ENCODE measurements at regions not wholly inside any gene's neighbourhood (a gene's known extent, or its start where the extent isn't known, plus 50 kb on each side); places are given as distances from the start of the nearest gene placed in this dataset.

DNA sequence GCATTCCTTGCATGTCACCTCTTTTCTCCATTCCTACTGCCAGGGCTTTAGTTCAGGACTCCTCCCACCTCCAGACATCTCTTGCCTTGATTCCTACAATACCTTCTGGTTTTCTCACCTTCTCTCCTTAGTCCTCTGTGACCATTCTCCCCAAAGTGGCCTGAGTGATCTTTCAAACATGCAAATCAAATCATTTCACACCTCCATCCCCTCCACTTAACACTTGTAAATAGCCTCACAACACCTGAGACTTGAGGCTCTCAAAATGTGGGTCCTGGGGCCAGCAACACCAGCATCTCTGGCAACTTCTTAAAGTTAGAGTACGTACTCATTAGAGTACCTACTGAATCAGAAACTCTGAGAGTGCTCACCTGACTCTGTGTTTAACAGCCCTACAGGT is 68.4 kb downstream of the RTL9 start:
- TF ChIP-seq, protein P1, sequence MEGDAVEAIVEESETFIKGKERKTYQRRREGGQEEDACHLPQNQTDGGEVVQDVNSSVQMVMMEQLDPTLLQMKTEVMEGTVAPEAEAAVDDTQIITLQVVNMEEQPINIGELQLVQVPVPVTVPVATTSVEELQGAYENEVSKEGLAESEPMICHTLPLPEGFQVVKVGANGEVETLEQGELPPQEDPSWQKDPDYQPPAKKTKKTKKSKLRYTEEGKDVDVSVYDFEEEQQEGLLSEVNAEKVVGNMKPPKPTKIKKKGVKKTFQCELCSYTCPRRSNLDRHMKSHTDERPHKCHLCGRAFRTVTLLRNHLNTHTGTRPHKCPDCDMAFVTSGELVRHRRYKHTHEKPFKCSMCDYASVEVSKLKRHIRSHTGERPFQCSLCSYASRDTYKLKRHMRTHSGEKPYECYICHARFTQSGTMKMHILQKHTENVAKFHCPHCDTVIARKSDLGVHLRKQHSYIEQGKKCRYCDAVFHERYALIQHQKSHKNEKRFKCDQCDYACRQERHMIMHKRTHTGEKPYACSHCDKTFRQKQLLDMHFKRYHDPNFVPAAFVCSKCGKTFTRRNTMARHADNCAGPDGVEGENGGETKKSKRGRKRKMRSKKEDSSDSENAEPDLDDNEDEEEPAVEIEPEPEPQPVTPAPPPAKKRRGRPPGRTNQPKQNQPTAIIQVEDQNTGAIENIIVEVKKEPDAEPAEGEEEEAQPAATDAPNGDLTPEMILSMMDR (IDR thresholded peaks at IDR 0.05) = no peak
- H3K36me3 ChIP-seq = no peaks in the 10 kb centered on the region
- no peaks in the 10 kb centered on the region for H3K27me3 ChIP-seq
- no peak overlapping the region for H3K4me3 ChIP-seq (ENCODE audit: low read depth in 1 of 2, low read length in 1 of 2)
- H3K9me3 ChIP-seq = no peaks in the 10 kb centered on the region
- H3K27ac ChIP-seq = no peak overlapping the region
- H3K4me1 ChIP-seq (ENCODE audit: control insufficient read depth in 1 of 2, insufficient read depth in 1 of 2, low read depth in 1 of 2, low read length in 1 of 2) = no peaks in the 10 kb centered on the region

DNA sequence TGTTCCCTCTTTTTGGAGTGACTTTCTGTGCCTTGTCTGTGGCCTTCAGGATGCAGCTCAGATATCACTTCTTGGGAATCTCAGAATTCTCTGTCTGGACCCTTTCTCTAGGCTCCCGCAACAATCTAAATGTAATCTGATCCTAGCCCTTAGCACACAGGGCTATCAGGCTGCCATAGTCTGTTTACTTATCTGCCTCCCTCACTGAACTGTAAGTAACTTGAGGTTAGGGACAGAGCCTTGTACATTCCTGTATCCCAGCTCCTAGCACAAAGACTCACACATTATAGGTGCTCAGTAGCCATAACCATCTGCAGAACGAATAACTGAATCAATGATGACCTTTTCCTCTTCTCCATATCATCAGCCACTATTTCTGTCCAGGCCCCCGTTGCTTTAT is 69.5 kb downstream of the RTL9 start:
- no peak overlapping the region for H3K4me3 ChIP-seq (ENCODE audit: low read depth in 1 of 2, low read length in 1 of 2)
- no peak overlapping the region for H3K27ac ChIP-seq
- H3K4me1 ChIP-seq (ENCODE audit: control insufficient read depth in 1 of 2, insufficient read depth in 1 of 2, low read depth in 1 of 2, low read length in 1 of 2) = no peaks in the 10 kb centered on the region
- no peaks in the 10 kb centered on the region for H3K9me3 ChIP-seq
- H3K36me3 ChIP-seq = no peaks in the 10 kb centered on the region
- H3K27me3 ChIP-seq = no peaks in the 10 kb centered on the region
- TF ChIP-seq, protein P1 (IDR thresholded peaks at IDR 0.05) = no peak

DNA sequence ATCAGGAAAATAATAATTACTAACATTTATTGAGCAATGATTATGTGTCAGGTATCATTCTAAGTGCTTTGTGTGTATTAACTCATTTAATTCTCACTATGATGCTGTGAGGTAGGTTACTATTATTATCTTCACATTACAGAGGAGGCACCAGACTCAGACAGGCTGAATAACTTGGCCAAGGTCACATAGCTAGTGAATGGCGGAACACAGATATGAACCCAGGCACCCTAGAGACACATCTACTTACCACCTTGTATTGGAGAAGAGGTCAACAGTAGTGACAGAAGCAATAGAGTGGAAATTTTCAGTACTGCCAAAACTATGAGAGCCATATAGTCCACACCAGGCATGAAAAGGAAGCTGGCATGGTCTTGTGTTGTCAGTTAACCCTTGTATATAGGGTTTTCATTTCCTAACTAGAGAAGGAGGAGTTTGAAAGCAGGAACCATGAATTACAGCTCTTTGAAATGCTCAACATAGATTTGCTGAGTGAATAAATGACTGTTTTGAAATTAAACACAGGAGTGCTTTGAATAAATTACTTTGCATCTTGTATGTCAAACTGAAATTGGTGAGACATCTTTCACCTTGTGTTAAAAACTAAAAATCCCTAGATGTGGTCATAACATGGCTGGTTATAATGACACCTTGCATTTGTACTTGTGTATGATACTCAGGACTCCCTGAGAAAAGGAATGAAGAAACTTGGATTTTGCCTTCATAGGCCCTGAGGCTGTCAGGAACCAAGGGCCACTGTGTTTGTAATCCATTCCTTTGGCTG is 71.8 kb downstream of the RTL9 start:
- H3K4me3 ChIP-seq (ENCODE audit: low read depth in 1 of 2, low read length in 1 of 2) = no peak overlapping the region
- H3K36me3 ChIP-seq = no peaks in the 10 kb centered on the region
- H3K4me1 ChIP-seq (ENCODE audit: control insufficient read depth in 1 of 2, insufficient read depth in 1 of 2, low read depth in 1 of 2, low read length in 1 of 2) = no peaks in the 10 kb centered on the region
- no peak overlapping the region for H3K27ac ChIP-seq
- no peaks in the 10 kb centered on the region for H3K9me3 ChIP-seq
- TF ChIP-seq, protein P1 (IDR thresholded peaks at IDR 0.05) = no peak
- no peaks in the 10 kb centered on the region for H3K27me3 ChIP-seq

DNA sequence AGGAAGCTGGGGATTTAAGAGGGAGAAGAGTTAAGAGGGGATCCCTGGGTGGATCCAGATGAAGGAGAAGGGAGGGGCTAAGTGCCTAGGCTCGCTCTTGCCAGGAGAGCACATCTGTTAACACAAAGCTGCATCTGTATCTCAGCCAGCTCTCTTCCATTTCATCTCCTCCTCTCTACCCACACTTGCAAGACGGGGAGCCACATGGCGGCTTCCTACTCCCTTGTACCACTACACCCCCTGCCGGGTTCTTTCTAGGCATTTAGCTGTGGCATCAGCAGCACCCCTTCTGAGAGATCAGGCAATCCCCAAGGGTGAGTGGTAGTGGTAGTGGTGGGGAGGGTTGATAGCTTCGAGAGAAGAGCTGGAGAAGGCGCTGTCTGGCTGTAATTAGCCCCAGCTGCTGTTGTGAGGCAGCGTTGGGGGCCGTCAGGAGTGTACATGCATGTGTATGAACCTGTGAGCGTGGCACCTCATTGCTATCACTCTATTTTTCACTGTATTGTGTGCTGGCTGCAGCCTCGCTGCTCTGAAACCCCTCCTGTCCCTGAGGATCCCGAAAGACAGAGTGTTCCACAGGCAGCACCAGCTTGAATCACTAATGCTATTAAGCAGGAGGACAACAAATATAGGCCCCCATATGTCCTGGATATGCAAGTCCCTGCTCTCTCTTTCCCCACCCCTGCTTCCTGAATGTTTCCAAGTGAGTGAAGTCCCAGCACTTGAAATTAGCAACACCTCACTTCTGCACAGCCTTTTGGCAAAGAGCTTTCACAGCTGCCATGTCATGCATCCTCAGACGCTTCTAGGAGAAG is 73.7 kb downstream of the RTL9 start:
- Histone ChIP-seq H3K36me3 (no peaks in the 10 kb centered on the region), H3K27ac (no peak overlapping the region), H3K9me3 (no peaks in the 10 kb centered on the region), H3K4me1 (ENCODE audit: control insufficient read depth in 1 of 2, insufficient read depth in 1 of 2, low read depth in 1 of 2, low read length in 1 of 2) (no peaks in the 10 kb centered on the region), H3K4me3 (ENCODE audit: low read depth in 1 of 2, low read length in 1 of 2) (no peak overlapping the region), H3K27me3 (no peaks in the 10 kb centered on the region)
- TF ChIP-seq, protein P1 (IDR thresholded peaks at IDR 0.05) = no peak

DNA sequence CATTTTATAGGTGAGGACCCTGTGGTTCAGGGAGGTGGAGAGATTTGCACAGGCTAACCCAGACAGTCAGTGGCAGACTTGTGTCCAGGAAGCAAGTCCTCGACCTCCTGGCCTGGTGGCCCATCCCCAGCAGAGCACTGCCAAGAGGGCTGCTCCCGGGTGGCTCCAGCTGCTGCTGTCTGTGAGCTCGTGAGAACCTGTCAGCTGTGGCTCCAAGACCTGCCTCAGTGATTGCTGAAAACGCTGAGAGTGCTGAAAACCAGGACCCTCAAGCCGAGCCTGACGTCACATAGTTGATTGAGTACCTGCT is 74.2 kb downstream of the RTL9 start:
- no peaks in the 10 kb centered on the region for H3K9me3 ChIP-seq
- no peak overlapping the region for H3K4me3 ChIP-seq (ENCODE audit: low read depth in 1 of 2, low read length in 1 of 2)
- TF ChIP-seq, protein P1 (IDR thresholded peaks at IDR 0.05) = no peak
- no peaks in the 10 kb centered on the region for H3K27me3 ChIP-seq
- no peak overlapping the region for H3K27ac ChIP-seq
- H3K4me1 ChIP-seq (ENCODE audit: control insufficient read depth in 1 of 2, insufficient read depth in 1 of 2, low read depth in 1 of 2, low read length in 1 of 2) = no peaks in the 10 kb centered on the region
- H3K36me3 ChIP-seq = no peaks in the 10 kb centered on the region

Data from neutrophil (primary cell).